OCI-LY3 (cell line): ENCODE measurements at regions not wholly inside any gene's neighbourhood (a gene's known extent, or its start where the extent isn't known, plus 50 kb on each side); places are given as distances from the start of the nearest gene placed in this dataset.

ENCODE experiments used
- H2AFZ ChIP-seq: fragments of 200-600, 300-600 bp; shearing (Covaris generic); 2 replicates; pipeline ENCODE4 v1.6.0; 2014; ENCODE audit warnings: antibody characterized with exemption, low read depth, low read length
- H3K27ac ChIP-seq: fragments of 200-600, 300-600 bp; sonication (generic); 2 replicates; pipeline ENCODE4 v1.5.1; 2014; ENCODE audit warnings: mild to moderate bottlenecking, low read length, moderate library complexity, mixed read lengths
- H3K27me3 ChIP-seq: fragments of 200-600, 300-600 bp; sonication (generic); 2 replicates; pipeline ENCODE4 v1.6.1; 2014; ENCODE audit warnings: low read depth, low read length, mixed read lengths
- H3K36me3 ChIP-seq: fragments of 200-600, 300-600 bp; sonication (generic); replicated peaks from 2 replicates; pipeline ENCODE3; 2014; ENCODE audit warnings: low read depth, low read length, mixed read lengths
- H3K4me1 ChIP-seq: fragments of 300-600, 200-600 bp; sonication (generic); 2 replicates; pipeline ENCODE4 v1.6.1; 2014; ENCODE audit warnings: low read length, mixed read lengths
- H3K4me2 ChIP-seq: fragments of 200-600, 300-600 bp; sonication (generic); 2 replicates; pipeline ENCODE4 v1.6.1; 2014; ENCODE audit warnings: low read length, mixed read lengths
- H3K4me3 ChIP-seq: fragments of 300-600, 200-600 bp; sonication (generic); 2 replicates; pipeline ENCODE4 v1.5.1; 2014; ENCODE audit warnings: antibody characterized with exemption, mild to moderate bottlenecking, low read length, moderate library complexity
- H3K79me2 ChIP-seq: fragments of 300-600, 200-600 bp; shearing (Covaris generic); 2 replicates; pipeline ENCODE4 v1.6.1; 2014; ENCODE audit warnings: mild to moderate bottlenecking, low read length, mixed read lengths
- H3K9ac ChIP-seq: fragments of 300-600, 200-600 bp; shearing (Covaris generic); 2 replicates; pipeline ENCODE4 v1.6.0; 2014; ENCODE audit warnings: mild to moderate bottlenecking, low read length, moderate library complexity
- H3K9me3 ChIP-seq: fragments of 200-600, 300-600 bp; shearing (Covaris generic); 2 replicates; pipeline ENCODE4 v1.6.1; 2014; ENCODE audit warnings: low read length, mixed read lengths; ENCODE audit not compliant: insufficient read depth
- H4K20me1 ChIP-seq: fragments of 200-600, 300-600 bp; sonication (generic); 2 replicates; pipeline ENCODE4 v1.6.1; 2016; ENCODE audit warnings: low read length, mixed read lengths; ENCODE audit not compliant: insufficient read depth
- EZH2phosphoT487 ChIP-seq: fragments of 200-600 bp; shearing (Covaris generic); IDR thresholded peaks from 2 replicates; pipeline ENCODE4 v1.6.1; 2018; ENCODE audit warnings: antibody characterized with exemption, mixed run types, low read depth
- TF ChIP-seq, protein P1 (sequence below): fragments of 200-600, 300-600 bp; sonication (generic); IDR thresholded peaks from 2 replicates; pipeline ENCODE4 v1.5.1; 2014; ENCODE audit warnings: antibody characterized with exemption, low read length, low read depth

DNA sequence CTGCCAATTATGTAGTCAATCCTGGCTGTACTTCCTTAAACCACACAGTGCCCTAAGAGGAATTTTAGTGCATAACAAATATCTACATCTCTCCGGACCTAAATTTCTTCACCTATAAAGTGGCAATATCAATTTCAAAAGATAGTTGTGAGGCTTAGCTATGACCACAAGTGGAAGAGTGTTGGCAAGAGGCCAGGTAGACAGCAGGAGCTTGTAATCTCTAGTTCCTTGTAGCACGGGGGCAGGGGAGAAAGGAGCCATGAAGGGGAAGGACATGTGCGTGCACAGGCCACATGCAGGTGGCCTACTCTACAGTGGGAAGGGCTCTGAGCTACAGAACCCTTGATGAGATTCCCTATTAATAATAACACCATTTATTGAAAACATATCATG lies 269.7 kb downstream of the ABHD5 start:
- Histone ChIP-seq H3K27me3 (peaks cover 18% of the 10 kb centered on the region; the same call in 1 of the 2 replicates), H3K9ac (no peak overlapping the region), H3K4me2 (no peak overlapping the region), H4K20me1 (no peaks in the 10 kb centered on the region), H3K36me3 (no peaks in the 10 kb centered on the region), H3K4me1 (peaks cover 71% of the 10 kb centered on the region), H3K9me3 (no peaks in the 10 kb centered on the region), H2AFZ (no peak overlapping the region), H3K79me2 (no peaks in the 10 kb centered on the region), H3K4me3 (no peak overlapping the region), H3K27ac (no peak overlapping the region)
- TF ChIP-seq, protein P1, sequence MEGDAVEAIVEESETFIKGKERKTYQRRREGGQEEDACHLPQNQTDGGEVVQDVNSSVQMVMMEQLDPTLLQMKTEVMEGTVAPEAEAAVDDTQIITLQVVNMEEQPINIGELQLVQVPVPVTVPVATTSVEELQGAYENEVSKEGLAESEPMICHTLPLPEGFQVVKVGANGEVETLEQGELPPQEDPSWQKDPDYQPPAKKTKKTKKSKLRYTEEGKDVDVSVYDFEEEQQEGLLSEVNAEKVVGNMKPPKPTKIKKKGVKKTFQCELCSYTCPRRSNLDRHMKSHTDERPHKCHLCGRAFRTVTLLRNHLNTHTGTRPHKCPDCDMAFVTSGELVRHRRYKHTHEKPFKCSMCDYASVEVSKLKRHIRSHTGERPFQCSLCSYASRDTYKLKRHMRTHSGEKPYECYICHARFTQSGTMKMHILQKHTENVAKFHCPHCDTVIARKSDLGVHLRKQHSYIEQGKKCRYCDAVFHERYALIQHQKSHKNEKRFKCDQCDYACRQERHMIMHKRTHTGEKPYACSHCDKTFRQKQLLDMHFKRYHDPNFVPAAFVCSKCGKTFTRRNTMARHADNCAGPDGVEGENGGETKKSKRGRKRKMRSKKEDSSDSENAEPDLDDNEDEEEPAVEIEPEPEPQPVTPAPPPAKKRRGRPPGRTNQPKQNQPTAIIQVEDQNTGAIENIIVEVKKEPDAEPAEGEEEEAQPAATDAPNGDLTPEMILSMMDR, result no peak
- no peak for TF ChIP-seq EZH2phosphoT487

DNA sequence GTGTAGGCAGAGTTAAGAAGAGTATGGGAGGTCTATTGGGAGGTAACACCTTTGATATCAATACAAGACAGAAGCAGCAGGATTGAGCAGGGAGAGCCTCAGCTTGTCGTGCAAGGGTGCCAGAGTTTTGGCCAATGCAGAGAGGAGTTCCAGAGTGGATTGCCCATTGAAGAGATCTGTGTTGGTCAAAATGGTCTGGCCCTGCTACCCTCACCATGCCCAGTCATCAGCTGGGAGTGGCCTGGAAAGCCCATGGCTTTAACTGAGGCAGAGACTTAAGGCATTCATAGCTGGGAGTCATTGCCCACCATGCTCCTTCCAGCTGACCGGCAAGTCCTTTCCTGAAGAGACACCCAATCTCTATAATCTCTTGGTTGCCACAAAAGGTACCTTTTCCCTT lies 271.3 kb downstream of the ABHD5 start:
- no peaks in the 10 kb centered on the region for H4K20me1 ChIP-seq
- H3K36me3 ChIP-seq, result no peaks in the 10 kb centered on the region
- no peaks in the 10 kb centered on the region for H3K79me2 ChIP-seq
- no peak for TF ChIP-seq EZH2phosphoT487
- TF ChIP-seq, protein P1, result no peak
- H3K4me1 ChIP-seq, result peaks cover 71% of the 10 kb centered on the region
- no peak overlapping the region for H2AFZ ChIP-seq
- H3K4me2 ChIP-seq, result no peak overlapping the region
- H3K27ac ChIP-seq, result no peak overlapping the region
- H3K4me3 ChIP-seq, result no peak overlapping the region
- no peak overlapping the region for H3K9ac ChIP-seq
- peaks cover 17% of the 10 kb centered on the region for H3K27me3 ChIP-seq
- H3K9me3 ChIP-seq, result no peaks in the 10 kb centered on the region

DNA sequence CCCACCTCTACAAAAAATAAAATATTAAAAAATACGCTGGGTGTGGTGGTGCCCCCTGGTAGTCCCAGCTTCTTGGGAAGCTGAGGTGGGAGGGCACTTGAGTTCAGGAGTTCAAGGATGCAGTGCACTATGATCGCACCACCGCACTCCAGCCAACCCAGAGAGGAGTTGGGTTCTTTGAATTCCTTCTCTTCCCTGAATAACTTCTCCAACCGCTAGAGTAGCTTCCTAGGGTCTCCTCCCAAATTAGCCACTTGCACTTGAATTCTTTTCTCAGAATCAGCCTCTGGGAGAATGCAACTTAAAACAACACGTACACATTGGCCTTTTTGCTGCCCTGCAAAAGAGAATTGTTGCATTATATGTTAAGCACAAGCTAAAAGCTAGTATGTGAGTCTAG lies 272.5 kb downstream of the ABHD5 start:
- H4K20me1 ChIP-seq, result no peaks in the 10 kb centered on the region
- H3K4me1 ChIP-seq, result peaks cover 59% of the 10 kb centered on the region
- no peak overlapping the region for H3K4me2 ChIP-seq
- no peaks in the 10 kb centered on the region for H3K79me2 ChIP-seq
- H2AFZ ChIP-seq, result no peak overlapping the region
- H3K27ac ChIP-seq, result no peak overlapping the region
- H3K36me3 ChIP-seq, result no peaks in the 10 kb centered on the region
- peaks cover 27% of the 10 kb centered on the region for H3K27me3 ChIP-seq
- H3K4me3 ChIP-seq, result no peak overlapping the region
- no peak overlapping the region for H3K9ac ChIP-seq
- H3K9me3 ChIP-seq, result no peaks in the 10 kb centered on the region
- TF ChIP-seq EZH2phosphoT487, result no peak
- TF ChIP-seq, protein P1, result no peak

DNA sequence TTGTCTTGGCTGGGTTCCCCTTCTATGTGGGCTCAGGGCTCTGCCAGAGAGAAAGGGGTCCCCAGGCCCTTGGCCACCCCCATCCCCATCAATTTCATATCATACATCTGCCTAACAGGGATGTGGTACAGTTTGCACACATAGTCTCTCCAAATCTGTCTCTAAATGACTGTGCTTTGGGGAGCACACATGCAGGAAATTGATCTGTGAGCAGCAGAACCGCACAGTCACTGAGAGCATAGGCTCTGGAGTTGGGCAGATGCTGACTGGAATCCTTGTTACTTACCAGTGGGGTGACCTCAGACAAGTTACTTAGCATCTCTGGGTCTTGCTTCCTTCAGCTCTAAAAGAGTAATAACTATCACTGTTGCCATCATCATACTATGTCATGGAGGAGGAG lies 273.9 kb downstream of the ABHD5 start:
- no peaks in the 10 kb centered on the region for H3K79me2 ChIP-seq
- no peaks in the 10 kb centered on the region for H3K9me3 ChIP-seq
- H3K36me3 ChIP-seq, result no peaks in the 10 kb centered on the region
- peaks cover 31% of the 10 kb centered on the region for H3K27me3 ChIP-seq
- H3K4me2 ChIP-seq, result peak overlapping the region; percentile 87
- TF ChIP-seq, protein P1, result no peak
- no peak for TF ChIP-seq EZH2phosphoT487
- H2AFZ ChIP-seq, result no peak overlapping the region
- peaks cover 48% of the 10 kb centered on the region for H3K4me1 ChIP-seq
- no peak overlapping the region; the same call in 1 of the 2 replicates for H3K9ac ChIP-seq
- H3K27ac ChIP-seq, result no peak overlapping the region
- H4K20me1 ChIP-seq, result no peaks in the 10 kb centered on the region
- no peak overlapping the region for H3K4me3 ChIP-seq
